DND-41 (cell line): ENCODE measurements at regions not wholly inside any gene's neighbourhood (a gene's known extent, or its start where the extent isn't known, plus 50 kb on each side); places are given as distances from the start of the nearest gene placed in this dataset.

Experiments
- EZH2 ChIP-seq: IDR thresholded peaks from 3 replicates; pipeline ENCODE4 v1.6.1; 2012; ENCODE audit warnings: borderline replicate concordance, low read depth, mild to moderate bottlenecking, moderate library complexity, low read length, inconsistent platforms; ENCODE audit not compliant: severe bottlenecking
- TF ChIP-seq, protein P1 (sequence below): IDR thresholded peaks from 2 replicates; pipeline ENCODE4 v1.5.1; 2012; ENCODE audit warnings: borderline replicate concordance, low read length, moderate library complexity, mild to moderate bottlenecking; ENCODE audit not compliant: poor library complexity, severe bottlenecking; ENCODE audit errors: extremely low read depth

GRCh38 chr2:192775459-192776262 is 580.9 kb upstream of the TMEFF2 start:
- TF ChIP-seq, protein P1, sequence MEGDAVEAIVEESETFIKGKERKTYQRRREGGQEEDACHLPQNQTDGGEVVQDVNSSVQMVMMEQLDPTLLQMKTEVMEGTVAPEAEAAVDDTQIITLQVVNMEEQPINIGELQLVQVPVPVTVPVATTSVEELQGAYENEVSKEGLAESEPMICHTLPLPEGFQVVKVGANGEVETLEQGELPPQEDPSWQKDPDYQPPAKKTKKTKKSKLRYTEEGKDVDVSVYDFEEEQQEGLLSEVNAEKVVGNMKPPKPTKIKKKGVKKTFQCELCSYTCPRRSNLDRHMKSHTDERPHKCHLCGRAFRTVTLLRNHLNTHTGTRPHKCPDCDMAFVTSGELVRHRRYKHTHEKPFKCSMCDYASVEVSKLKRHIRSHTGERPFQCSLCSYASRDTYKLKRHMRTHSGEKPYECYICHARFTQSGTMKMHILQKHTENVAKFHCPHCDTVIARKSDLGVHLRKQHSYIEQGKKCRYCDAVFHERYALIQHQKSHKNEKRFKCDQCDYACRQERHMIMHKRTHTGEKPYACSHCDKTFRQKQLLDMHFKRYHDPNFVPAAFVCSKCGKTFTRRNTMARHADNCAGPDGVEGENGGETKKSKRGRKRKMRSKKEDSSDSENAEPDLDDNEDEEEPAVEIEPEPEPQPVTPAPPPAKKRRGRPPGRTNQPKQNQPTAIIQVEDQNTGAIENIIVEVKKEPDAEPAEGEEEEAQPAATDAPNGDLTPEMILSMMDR, result no peak
- no peak for TF ChIP-seq EZH2
